HepG2 (cell line): ENCODE measurements at regions not wholly inside any gene's neighbourhood (a gene's known extent, or its start where the extent isn't known, plus 50 kb on each side); places are given as distances from the start of the nearest gene placed in this dataset.

Source experiments
- ATAC-seq: fragments of 200-7000 bp; cut with Tn5 transposase; 3 replicates; pipeline ENCODE4 v1.9.1; 2020; ENCODE audit warnings: mild to moderate bottlenecking, moderate library complexity
- BruUV-seq: library from RNA; stranded (reverse); fragments of 400-500 nt; replicated peaks from 2 replicates; lab custom pipeline; 2021; lab: Mats Ljungman, UMichigan
- CTCF ChIA-PET: fragments of 300-600 bp; formaldehyde crosslinking; extraction: SDS; loops from one replicate; lab custom pipeline; 2021; ENCODE audit warnings: low total read pairs, inconsistent platforms, low intra/inter-chr PET ratio; lab: Yijun Ruan, JAX
- POLR2A ChIA-PET: fragments of 350-600 bp; sonication (Branson Sonifier 250); formaldehyde crosslinking; loops from one replicate; lab custom pipeline; 2020; ENCODE audit warnings: antibody characterized with exemption, inconsistent platforms; lab: Yijun Ruan, JAX
- DNase-seq: peaks from one replicate; pipeline ENCODE4 v3.0.0-alpha.2; 2015; ENCODE audit warnings: low spot score
- FAIRE-seq: peaks from 3 replicates; lab custom pipeline; 2011; peaks lifted over from hg19 to GRCh38; lab: Jason Lieb, UNC
- H2AFZ ChIP-seq: one replicate; pipeline ENCODE4 v1.6.1; 2011; ENCODE audit warnings: low read length, inconsistent platforms
- H3K27ac ChIP-seq: fragments of 300-600 bp; 3 replicates; pipeline ENCODE4 v1.8.0; 2011; ENCODE audit warnings: mixed run types, mild to moderate bottlenecking, mixed read lengths, low read length, inconsistent platforms; ENCODE audit not compliant: insufficient read depth; ENCODE audit errors: extremely low read length
- H3K27me3 ChIP-seq, 2 experiments: fragments of 200-600 bp in 1 of 2; 2 replicates in 1 of 2; 3 replicates in 1 of 2; pipeline versions ENCODE4 v1.6.0 to v1.8.0; 2011; ENCODE audit warnings: low read length in 2 of 2, mild to moderate bottlenecking in 2 of 2, moderate library complexity in 2 of 2, inconsistent platforms in 1 of 2; ENCODE audit not compliant: insufficient read depth in 2 of 2, control insufficient read depth in 1 of 2
- H3K36me3 ChIP-seq, 2 experiments: fragments of 200-600 bp in 1 of 2; replicated peaks in 1 of 2; 2 replicates in 1 of 2; 3 replicates in 1 of 2; pipeline versions ENCODE4 v1.5.1 to v1.8.0; 2011; ENCODE audit warnings: low read length in 2 of 2, inconsistent platforms in 1 of 2; ENCODE audit not compliant: insufficient read depth in 2 of 2, control insufficient read depth in 1 of 2
- H3K4me1 ChIP-seq: 2 replicates; pipeline ENCODE4 v1.5.1; 2012; ENCODE audit warnings: low read length, inconsistent platforms; ENCODE audit not compliant: insufficient read depth
- H3K4me2 ChIP-seq: 2 replicates; pipeline ENCODE4 v1.6.0; 2011; ENCODE audit warnings: low read depth, low read length, inconsistent platforms
- H3K4me3 ChIP-seq, 3 experiments: fragments of 200-600 bp in 1 of 3; sonication (generic), shearing (Covaris generic) in 1 of 3; replicated peaks in 1 of 3; 2 replicates each; pipeline ENCODE4 v1.5.1; 2011 to 2016; ENCODE audit warnings: low read length in 3 of 3, inconsistent platforms in 2 of 3, low read depth in 2 of 3, mild to moderate bottlenecking in 2 of 3, control low read depth in 1 of 3, mixed read lengths in 1 of 3; ENCODE audit not compliant: insufficient read depth in 1 of 3
- H3K79me2 ChIP-seq: one replicate; pipeline ENCODE4 v1.6.1; 2011; ENCODE audit warnings: low read length, inconsistent platforms; ENCODE audit not compliant: insufficient read depth
- H3K9ac ChIP-seq: 2 replicates; pipeline ENCODE4 v1.6.0; 2011; ENCODE audit warnings: mild to moderate bottlenecking, low read depth, low read length, inconsistent platforms; ENCODE audit not compliant: insufficient read depth
- H3K9me3 ChIP-seq: 2 replicates; pipeline ENCODE4 v1.5.1; 2012; ENCODE audit warnings: mild to moderate bottlenecking, low read length
- H4K20me1 ChIP-seq: 2 replicates; pipeline ENCODE4 v1.6.0; 2011; ENCODE audit warnings: inconsistent platforms, mild to moderate bottlenecking, low read length, moderate library complexity; ENCODE audit not compliant: insufficient read depth
- CCDC6 ChIP-seq: sonication (generic); formaldehyde crosslinking; IDR thresholded peaks from 2 replicates; pipeline ENCODE4 v1.8.1; 2022; ENCODE audit warnings: mild to moderate bottlenecking, missing genetic modification reagents, moderate library complexity
- HOXA5 ChIP-seq: sonication (generic); formaldehyde crosslinking; IDR thresholded peaks from 2 replicates; pipeline ENCODE4 v1.4.0; 2020; ENCODE audit warnings: missing genetic modification reagents
- NRL ChIP-seq: sonication (generic); formaldehyde crosslinking; IDR thresholded peaks from 2 replicates; pipeline ENCODE4 v1.5.0; 2020; ENCODE audit warnings: missing genetic modification reagents, mild to moderate bottlenecking, moderate library complexity, borderline replicate concordance
- RBM22 ChIP-seq: fragments of 200-400 bp; formaldehyde crosslinking; optimal IDR thresholded peaks from 2 replicates; pipeline ENCODE3; 2017; ENCODE audit warnings: mild to moderate bottlenecking, low read length, moderate library complexity
- SALL1 ChIP-seq: sonication (generic); formaldehyde crosslinking; IDR thresholded peaks from 2 replicates; pipeline ENCODE4 v1.8.0; 2022; ENCODE audit warnings: mild to moderate bottlenecking, missing genetic modification reagents
- U2AF2 ChIP-seq: fragments of 200-400 bp; formaldehyde crosslinking; IDR thresholded peaks from 2 replicates; pipeline ENCODE4 v1.6.1; 2017; ENCODE audit warnings: low read depth, mild to moderate bottlenecking, low read length
- ZNF589 ChIP-seq: sonication (generic); formaldehyde crosslinking; conservative IDR thresholded peaks from 2 replicates; pipeline ENCODE4 v1.8.0; 2022; ENCODE audit warnings: mild to moderate bottlenecking, moderate library complexity, missing genetic modification reagents
- ZNF747 ChIP-seq: sonication (generic); formaldehyde crosslinking; IDR thresholded peaks from 2 replicates; pipeline ENCODE4 v1.8.1; 2023; ENCODE audit warnings: missing genetic modification reagents, mild to moderate bottlenecking, borderline replicate concordance
- ZNF891 ChIP-seq: sonication (generic); formaldehyde crosslinking; IDR thresholded peaks from 2 replicates; pipeline ENCODE4 v1.5.0; 2020; ENCODE audit warnings: mild to moderate bottlenecking, missing genetic modification reagents
- ZSCAN9 ChIP-seq: IDR thresholded peaks from 2 replicates; pipeline ENCODE4 v1.6.1; 2016; ENCODE audit warnings: borderline replicate concordance
- in situ Hi-C: cut with HindIII; loops from 2 replicates; pipeline ENCODE4 v1.10.0; 2017; ENCODE audit warnings: low pct_unique_long_range_greater_than_20kb; ENCODE audit not compliant: extremely low pct_ligation_motif_present
- intact Hi-C: fragments of 100-400 bp; cut with micrococcal nuclease; formaldehyde crosslinking; loops from one replicate; pipeline ENCODE4 v1.10.0; 2022; ENCODE audit not compliant: unreplicated experiment

GRCh38 chr10:36026081-36026480, 384.0 kb upstream of the FZD8 start (continued):
- no peak for TF ChIP-seq ZSCAN9 (CRISPR knock-in tag)
- TF ChIP-seq, all 625 proteins: peak for 0

GRCh38 chr10:36023939-36024338, 381.8 kb upstream of the FZD8 start:
- Histone ChIP-seq H3K79me2 (no peaks in the 10 kb centered on the region), H3K4me1 (no peaks in the 10 kb centered on the region), H4K20me1 (no peaks in the 10 kb centered on the region), H3K4me2 (no peak overlapping the region), H3K4me3 (no peak overlapping the region), H3K9me3 (no peaks in the 10 kb centered on the region), H3K9ac (no peak overlapping the region), H3K27ac (no peak overlapping the region), H3K27me3 (no peaks in the 10 kb centered on the region), H2AFZ (no peak overlapping the region), H3K36me3 (no peaks in the 10 kb centered on the region)
- intact Hi-C loops = no loop called here
- DNase-seq = peak; percentile 3
- ATAC-seq = no peak
- POLR2A ChIA-PET = no interaction called here
- in situ Hi-C loops = no loop called here
- CTCF ChIA-PET = no interaction called here
- no peak for FAIRE-seq
- no TSS peak for BruUV-seq
- TF ChIP-seq SALL1 (no peak), U2AF2 (no peak), ZNF747 (CRISPR knock-in tag) (no peak), ZNF589 (CRISPR knock-in tag) (no peak), ZNF891 (CRISPR knock-in tag) (no peak), RBM22 (no peak), CCDC6 (CRISPR knock-in tag) (no peak), HOXA5 (CRISPR knock-in tag) (no peak), NRL (CRISPR knock-in tag) (no peak)
